ENCODE measurements at regions not wholly inside any gene's neighbourhood (a gene's known extent, or its start where the extent isn't known, plus 50 kb on each side); places are given as distances from the start of the nearest gene placed in this dataset.

DNA sequence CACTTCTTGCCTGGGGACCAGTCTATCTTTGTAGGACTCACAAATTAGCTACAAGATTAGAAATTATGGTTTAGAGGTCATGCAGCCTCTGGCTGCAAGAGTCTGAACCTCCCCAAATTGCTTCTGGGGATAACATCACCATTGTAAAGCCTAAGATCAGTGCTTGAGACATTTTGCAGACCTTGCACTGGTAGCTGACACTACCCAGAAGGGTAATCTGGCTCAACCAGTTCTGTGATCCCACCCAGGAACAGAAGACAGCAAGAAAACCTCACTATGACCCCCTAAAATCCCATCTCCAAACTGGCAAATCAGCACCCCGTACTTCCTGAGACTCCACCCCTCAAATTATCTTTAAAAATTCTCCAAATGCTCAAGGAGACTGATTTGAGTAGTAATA, 58.2 kb upstream of the CDK13 start:
- no peak overlapping the region for H3K9ac ChIP-seq (ENCODE audit: low read length)
- H3K27me3 ChIP-seq (ENCODE audit: control insufficient read depth, insufficient read depth, low read length) = no peaks in the 10 kb centered on the region
- H3K36me3 ChIP-seq (ENCODE audit: control insufficient read depth, insufficient read depth, low read length) = no peaks in the 10 kb centered on the region
- H3K9me3 ChIP-seq (ENCODE audit: control insufficient read depth, insufficient read depth, low read depth, low read length) = no peaks in the 10 kb centered on the region
- no peak overlapping the region for H3K4me3 ChIP-seq (ENCODE audit: low read depth, low read length)
- no peaks in the 10 kb centered on the region for H3K4me1 ChIP-seq (ENCODE audit: control insufficient read depth, insufficient read depth, low read length)
- H3K27ac ChIP-seq (ENCODE audit: low read depth, low read length) = no peak overlapping the region

DNA sequence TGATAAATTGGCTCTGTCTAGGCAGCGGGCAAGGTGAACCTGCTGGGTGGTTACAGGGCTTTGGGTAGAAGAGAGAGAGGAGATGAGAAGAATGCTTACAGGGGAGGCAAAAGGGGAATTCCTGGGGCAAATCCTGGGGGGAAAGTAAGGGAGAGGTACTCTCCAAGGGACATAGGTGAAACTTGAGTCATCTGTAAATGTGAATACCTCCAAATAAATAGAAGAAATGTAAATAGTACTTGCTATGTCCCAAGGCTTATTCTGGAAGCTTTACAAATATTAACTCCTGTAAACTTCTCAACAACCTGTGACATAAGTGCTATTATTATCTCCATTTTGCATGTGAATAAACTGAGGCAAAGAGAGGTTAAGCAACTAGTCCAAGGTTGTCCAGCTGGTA, 57.7 kb upstream of the CDK13 start:
- no peaks in the 10 kb centered on the region for H3K36me3 ChIP-seq (ENCODE audit: control insufficient read depth, insufficient read depth, low read length)
- H3K27ac ChIP-seq (ENCODE audit: low read depth, low read length) = no peak overlapping the region
- no peak overlapping the region for H3K9ac ChIP-seq (ENCODE audit: low read length)
- no peaks in the 10 kb centered on the region for H3K27me3 ChIP-seq (ENCODE audit: control insufficient read depth, insufficient read depth, low read length)
- H3K9me3 ChIP-seq (ENCODE audit: control insufficient read depth, insufficient read depth, low read depth, low read length) = no peaks in the 10 kb centered on the region
- H3K4me3 ChIP-seq (ENCODE audit: low read depth, low read length) = no peak overlapping the region
- no peaks in the 10 kb centered on the region for H3K4me1 ChIP-seq (ENCODE audit: control insufficient read depth, insufficient read depth, low read length)

DNA sequence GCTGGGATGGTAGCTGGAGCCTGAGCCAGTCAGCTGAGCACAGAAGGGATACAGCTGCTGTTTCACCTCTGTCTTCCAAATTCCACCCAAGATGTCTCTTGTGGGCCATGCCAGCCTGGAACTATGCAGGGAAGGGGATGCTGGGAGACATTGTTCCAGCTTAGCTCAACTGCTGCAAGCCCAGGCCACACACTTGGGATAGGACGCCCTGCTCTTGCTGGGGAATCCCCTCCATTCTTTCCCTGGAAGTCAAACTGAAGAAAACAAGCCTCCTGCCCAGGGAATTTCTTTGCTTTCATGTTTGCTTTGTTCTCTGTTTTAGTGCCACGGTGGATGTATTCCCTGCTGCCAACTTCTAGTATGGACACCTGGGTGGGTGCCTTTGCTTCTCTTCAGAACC, 55.2 kb upstream of the CDK13 start:
- Histone ChIP-seq H3K4me3 (ENCODE audit: low read depth, low read length) (no peak overlapping the region), H3K36me3 (ENCODE audit: control insufficient read depth, insufficient read depth, low read length) (no peaks in the 10 kb centered on the region), H3K9me3 (ENCODE audit: control insufficient read depth, insufficient read depth, low read depth, low read length) (no peaks in the 10 kb centered on the region), H3K27ac (ENCODE audit: low read depth, low read length) (no peak overlapping the region), H3K4me1 (ENCODE audit: control insufficient read depth, insufficient read depth, low read length) (no peaks in the 10 kb centered on the region), H3K9ac (ENCODE audit: low read length) (no peak overlapping the region), H3K27me3 (ENCODE audit: control insufficient read depth, insufficient read depth, low read length) (no peaks in the 10 kb centered on the region)

DNA sequence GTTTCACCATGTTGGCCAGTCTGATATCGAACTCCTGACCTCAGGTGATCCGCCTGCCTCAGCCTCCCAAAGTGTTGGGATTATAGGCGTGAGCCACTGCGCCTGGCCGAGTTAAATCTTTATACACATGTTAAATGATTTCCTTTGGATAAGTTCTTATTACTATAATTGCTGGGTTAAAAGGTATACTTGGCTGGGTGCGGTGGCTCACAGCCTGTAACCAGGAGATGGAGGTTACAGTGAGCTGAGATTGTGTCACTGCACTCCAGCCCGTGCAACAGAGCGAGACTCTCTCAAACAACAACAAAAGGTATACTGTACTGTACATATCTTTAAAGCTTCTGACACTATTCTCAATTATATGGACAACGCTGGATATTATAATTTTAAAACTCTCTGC, 53.2 kb upstream of the CDK13 start:
- no peaks in the 10 kb centered on the region for H3K9me3 ChIP-seq (ENCODE audit: control insufficient read depth, insufficient read depth, low read depth, low read length)
- no peak overlapping the region for H3K4me3 ChIP-seq (ENCODE audit: low read depth, low read length)
- H3K27ac ChIP-seq (ENCODE audit: low read depth, low read length) = no peak overlapping the region
- no peaks in the 10 kb centered on the region for H3K27me3 ChIP-seq (ENCODE audit: control insufficient read depth, insufficient read depth, low read length)
- H3K36me3 ChIP-seq (ENCODE audit: control insufficient read depth, insufficient read depth, low read length) = no peaks in the 10 kb centered on the region
- no peaks in the 10 kb centered on the region for H3K4me1 ChIP-seq (ENCODE audit: control insufficient read depth, insufficient read depth, low read length)
- H3K9ac ChIP-seq (ENCODE audit: low read length) = no peak overlapping the region

- Histone ChIP-seq H3K9me3 (ENCODE audit: control insufficient read depth, insufficient read depth, low read depth, low read length) (no peaks in the 10 kb centered on the region), H3K27ac (ENCODE audit: low read depth, low read length) (no peak overlapping the region), H3K9ac (ENCODE audit: low read length) (no peak overlapping the region), H3K27me3 (ENCODE audit: control insufficient read depth, insufficient read depth, low read length) (no peaks in the 10 kb centered on the region), H3K4me1 (ENCODE audit: control insufficient read depth, insufficient read depth, low read length) (no peaks in the 10 kb centered on the region), H3K4me3 (ENCODE audit: low read depth, low read length) (no peak overlapping the region), H3K36me3 (ENCODE audit: control insufficient read depth, insufficient read depth, low read length) (no peaks in the 10 kb centered on the region)
Measured at GRCh38 chr7:39898867-39899266, 51.2 kb upstream of the CDK13 start.
